ENCODE measurements at regions not wholly inside any gene's neighbourhood (a gene's known extent, or its start where the extent isn't known, plus 50 kb on each side); places are given as distances from the start of the nearest gene placed in this dataset.

DNA sequence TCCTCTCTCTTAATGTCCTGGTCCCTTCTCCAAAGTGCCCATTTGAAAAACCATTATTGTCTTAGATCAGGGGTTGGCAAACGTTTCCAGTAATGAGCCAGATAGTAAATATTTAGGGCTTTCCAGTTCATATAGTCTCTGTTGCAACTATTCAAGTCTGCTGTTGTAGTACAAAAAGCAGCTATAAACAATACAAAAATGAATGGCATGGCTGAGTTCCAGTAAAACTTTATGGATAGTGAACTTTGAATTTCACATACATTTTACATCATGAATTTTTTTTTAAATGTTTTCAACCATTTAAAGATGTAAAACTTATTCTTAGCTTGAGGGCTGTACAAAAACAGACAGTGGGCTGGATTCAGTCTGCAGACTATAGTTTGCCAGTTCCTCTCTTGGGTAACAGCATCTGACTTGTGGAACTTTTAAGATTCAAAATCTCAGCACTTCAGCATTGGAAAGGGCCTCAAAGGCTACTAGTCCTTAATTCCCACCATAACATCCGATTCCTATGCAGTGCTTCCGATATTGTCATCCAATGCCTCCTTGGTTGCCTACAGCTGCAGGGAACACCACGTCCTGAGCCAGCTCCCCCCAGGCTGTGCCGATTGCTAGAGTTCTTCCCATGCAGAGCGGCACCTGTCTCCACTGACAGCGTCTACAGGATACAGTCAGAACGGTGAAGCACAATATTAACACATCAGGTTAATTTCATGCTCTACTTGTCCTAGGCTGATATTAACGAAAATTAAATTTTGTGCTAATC lies 65.6 kb upstream of the E2F8 start:
- Histone ChIP-seq H3K18ac (ENCODE audit: low read length) (no peak overlapping the region), H3K9me3 (replicated peaks in 1 of 2; ENCODE audit: control insufficient read depth in 2 of 2, insufficient read depth in 1 of 2, low read depth in 1 of 2, low read length in 2 of 2) (no peaks in the 10 kb centered on the region), H2BK12ac (ENCODE audit: low read length) (no peak overlapping the region), H3K4me3 (ENCODE audit: low read length in 2 of 2) (no peak overlapping the region), H2AFZ (ENCODE audit: low read length) (no peak overlapping the region), H4K91ac (ENCODE audit: low read depth, low read length, poor library complexity) (no peak overlapping the region), H3K27me3 (ENCODE audit: control insufficient read depth in 3 of 3, insufficient read depth in 3 of 3, low read depth in 1 of 3, low read length in 3 of 3) (peaks cover 0 to 73% (median 10%) of the 10 kb centered on the region in 3 experiments), H3K23ac (ENCODE audit: low read depth, low read length, poor library complexity) (no peak overlapping the region), H2BK5ac (ENCODE audit: low read length) (no peak overlapping the region), H3K9ac (ENCODE audit: low read depth, low read length, poor library complexity) (no peak overlapping the region), H2AK5ac (ENCODE audit: low read depth, low read length) (no peak overlapping the region), H3K4me2 (ENCODE audit: insufficient read depth, low read length, poor library complexity, severe bottlenecking) (no peak overlapping the region), H3K36me3 (replicated peaks in 1 of 2; ENCODE audit: control insufficient read depth in 2 of 2, insufficient read depth in 2 of 2, low read length in 2 of 2) (no peaks in the 10 kb centered on the region), H3K27ac (replicated peaks; ENCODE audit: low read length) (no peak overlapping the region), H3K4ac (ENCODE audit: low read length) (no peak overlapping the region), H4K8ac (ENCODE audit: low read depth, low read length) (no peak overlapping the region), H2BK15ac (ENCODE audit: low read length) (no peak overlapping the region), H3K4me1 (ENCODE audit: control insufficient read depth in 2 of 2, insufficient read depth in 1 of 2, low read depth in 1 of 2, low read length in 2 of 2) (no peaks in the 10 kb centered on the region), H3K14ac (ENCODE audit: low read length) (no peak overlapping the region), H2BK120ac (ENCODE audit: low read depth, low read length) (no peak overlapping the region), H3K79me1 (ENCODE audit: low read depth, low read length) (no peaks in the 10 kb centered on the region)
- WGBS, 2 donors (ENCODE audit: extremely low coverage in 2 of 2, insufficient read length in 2 of 2, insufficient replicate concordance in 1 of 2): no CpG with 5 or more reads among the region's 9 CpGs
- DNase-seq (ENCODE audit: low spot score): no peak

DNA sequence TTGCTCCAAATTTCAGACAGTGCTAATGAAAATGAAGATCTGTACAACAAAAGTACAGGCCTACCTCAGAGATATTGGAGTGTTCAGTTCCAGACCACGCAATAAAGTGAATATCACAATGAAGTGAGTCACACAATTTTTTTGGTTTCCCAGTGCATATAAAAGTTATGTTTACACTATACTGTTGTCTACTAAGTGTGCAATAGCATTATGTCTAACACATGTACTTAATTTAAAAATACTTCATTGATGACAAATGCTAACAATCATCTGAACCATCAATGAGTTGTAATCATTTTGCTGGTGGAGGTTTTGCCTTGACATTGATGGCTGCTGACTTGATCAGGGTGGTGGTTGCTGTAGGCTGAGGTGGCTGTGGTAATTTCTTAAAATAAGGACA lies 60.6 kb upstream of the E2F8 start:
- no peak for DNase-seq (ENCODE audit: low spot score)

DNA sequence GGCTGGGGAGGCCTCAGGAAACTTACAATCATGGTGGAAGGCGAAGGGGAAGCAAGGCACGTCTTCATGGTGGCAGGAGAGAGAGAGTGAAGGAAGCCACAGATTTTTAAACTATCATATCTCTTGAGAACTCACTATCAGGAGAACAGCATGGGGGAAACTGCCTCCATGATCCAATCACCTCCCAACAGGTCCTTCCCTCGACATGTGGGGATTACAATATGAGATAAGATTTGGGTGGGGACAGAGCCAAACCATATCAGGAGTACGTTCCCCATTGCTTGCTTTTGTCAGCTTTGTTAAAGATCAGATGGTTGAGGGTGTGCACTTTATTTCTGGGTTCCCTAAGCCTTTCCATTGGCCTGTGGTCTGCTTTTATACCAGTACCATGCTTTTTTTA lies 53.7 kb upstream of the E2F8 start:
- Histone ChIP-seq H3K4me3 (ENCODE audit: low read length in 2 of 2) (no peak overlapping the region), H3K27ac (replicated peaks; ENCODE audit: low read length) (no peak overlapping the region), H3K4me1 (ENCODE audit: control insufficient read depth in 2 of 2, insufficient read depth in 1 of 2, low read depth in 1 of 2, low read length in 2 of 2) (peaks cover 5 to 7% of the 10 kb centered on the region in 2 donors), H3K14ac (ENCODE audit: low read length) (no peak overlapping the region), H2BK15ac (ENCODE audit: low read length) (no peak overlapping the region), H2AFZ (ENCODE audit: low read length) (no peak overlapping the region), H2BK5ac (ENCODE audit: low read length) (no peak overlapping the region), H3K79me1 (ENCODE audit: low read depth, low read length) (no peaks in the 10 kb centered on the region), H3K36me3 (replicated peaks in 1 of 2; ENCODE audit: control insufficient read depth in 2 of 2, insufficient read depth in 2 of 2, low read length in 2 of 2) (no peaks in the 10 kb centered on the region), H3K27me3 (ENCODE audit: control insufficient read depth in 3 of 3, insufficient read depth in 3 of 3, low read depth in 1 of 3, low read length in 3 of 3) (peaks cover 0 to 79% (median 35%) of the 10 kb centered on the region in 3 experiments), H3K4ac (ENCODE audit: low read length) (no peak overlapping the region), H3K9me3 (replicated peaks in 1 of 2; ENCODE audit: control insufficient read depth in 2 of 2, insufficient read depth in 1 of 2, low read depth in 1 of 2, low read length in 2 of 2) (no peaks in the 10 kb centered on the region), H2BK120ac (ENCODE audit: low read depth, low read length) (no peak overlapping the region), H3K9ac (ENCODE audit: low read depth, low read length, poor library complexity) (no peak overlapping the region), H4K91ac (ENCODE audit: low read depth, low read length, poor library complexity) (no peak overlapping the region), H3K23ac (ENCODE audit: low read depth, low read length, poor library complexity) (no peak overlapping the region), H2BK12ac (ENCODE audit: low read length) (no peak overlapping the region), H3K18ac (ENCODE audit: low read length) (no peak overlapping the region), H3K4me2 (ENCODE audit: insufficient read depth, low read length, poor library complexity, severe bottlenecking) (no peak overlapping the region), H2AK5ac (ENCODE audit: low read depth, low read length) (no peak overlapping the region), H4K8ac (ENCODE audit: low read depth, low read length) (no peak overlapping the region)
- WGBS, 2 donors (ENCODE audit: extremely low coverage in 2 of 2, insufficient read length in 2 of 2, insufficient replicate concordance in 1 of 2): no CpG with 5 or more reads among the region's 4 CpGs
- no peak for DNase-seq (ENCODE audit: low spot score)

More for the DNA sequence above, 60.6 kb upstream of the E2F8 start:
- no peak overlapping the region for H2BK15ac ChIP-seq (ENCODE audit: low read length)
- no peak overlapping the region for H2BK5ac ChIP-seq (ENCODE audit: low read length)
- H2AFZ ChIP-seq (ENCODE audit: low read length): no peak overlapping the region
- no peak overlapping the region for H2BK120ac ChIP-seq (ENCODE audit: low read depth, low read length)
- H3K4me1 ChIP-seq (ENCODE audit: control insufficient read depth in 2 of 2, insufficient read depth in 1 of 2, low read depth in 1 of 2, low read length in 2 of 2): peaks cover 5 to 7% of the 10 kb centered on the region in 2 donors
- H3K79me1 ChIP-seq (ENCODE audit: low read depth, low read length): no peaks in the 10 kb centered on the region
- no peak overlapping the region for H2BK12ac ChIP-seq (ENCODE audit: low read length)
- no peak overlapping the region for H3K4me3 ChIP-seq (ENCODE audit: low read length in 2 of 2)
- H4K8ac ChIP-seq (ENCODE audit: low read depth, low read length): no peak overlapping the region
- no peak overlapping the region for H3K18ac ChIP-seq (ENCODE audit: low read length)
- no peak overlapping the region for H3K4me2 ChIP-seq (ENCODE audit: insufficient read depth, low read length, poor library complexity, severe bottlenecking)
- H3K9me3 ChIP-seq (replicated peaks in 1 of 2; ENCODE audit: control insufficient read depth in 2 of 2, insufficient read depth in 1 of 2, low read depth in 1 of 2, low read length in 2 of 2): no peaks in the 10 kb centered on the region
- peaks cover 0 to 75% (median 25%) of the 10 kb centered on the region in 3 experiments for H3K27me3 ChIP-seq (ENCODE audit: control insufficient read depth in 3 of 3, insufficient read depth in 3 of 3, low read depth in 1 of 3, low read length in 3 of 3)
- H4K91ac ChIP-seq (ENCODE audit: low read depth, low read length, poor library complexity): no peak overlapping the region
- H3K23ac ChIP-seq (ENCODE audit: low read depth, low read length, poor library complexity): no peak overlapping the region
- no peak overlapping the region for H2AK5ac ChIP-seq (ENCODE audit: low read depth, low read length)
- H3K36me3 ChIP-seq (replicated peaks in 1 of 2; ENCODE audit: control insufficient read depth in 2 of 2, insufficient read depth in 2 of 2, low read length in 2 of 2): no peaks in the 10 kb centered on the region
- no peak overlapping the region for H3K27ac ChIP-seq (replicated peaks; ENCODE audit: low read length)
- no peak overlapping the region for H3K9ac ChIP-seq (ENCODE audit: low read depth, low read length, poor library complexity)
- WGBS, 2 donors (ENCODE audit: extremely low coverage in 2 of 2, insufficient read length in 2 of 2, insufficient replicate concordance in 1 of 2): no CpG with 5 or more reads among the region's 1 CpG
- no peak overlapping the region for H3K4ac ChIP-seq (ENCODE audit: low read length)
- no peak overlapping the region for H3K14ac ChIP-seq (ENCODE audit: low read length)

DNA sequence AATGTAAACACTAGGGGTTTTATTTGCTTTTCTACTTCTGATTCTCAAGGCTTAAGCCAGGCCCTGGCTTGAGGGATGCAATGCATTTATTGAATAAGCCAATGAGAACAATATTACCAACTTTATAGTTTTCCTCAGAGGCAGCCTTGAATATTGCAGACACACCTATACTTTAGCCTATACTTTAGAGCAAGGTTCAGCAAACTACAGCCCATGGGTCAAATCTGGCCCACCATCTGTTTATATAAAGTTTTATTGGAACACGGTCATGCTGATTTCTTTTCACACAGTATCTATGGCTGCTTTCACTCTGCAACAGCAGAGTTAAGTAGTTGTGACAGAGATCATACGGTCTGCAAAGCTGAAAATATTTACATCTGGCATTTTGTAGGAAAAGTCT lies 50.3 kb upstream of the E2F8 start:
- H3K14ac ChIP-seq (ENCODE audit: low read length): no peak overlapping the region
- no peak overlapping the region for H2BK12ac ChIP-seq (ENCODE audit: low read length)
- H3K4me3 ChIP-seq (ENCODE audit: low read length in 2 of 2): no peak overlapping the region
- H3K9me3 ChIP-seq (replicated peaks in 1 of 2; ENCODE audit: control insufficient read depth in 2 of 2, insufficient read depth in 1 of 2, low read depth in 1 of 2, low read length in 2 of 2): no peaks in the 10 kb centered on the region
- H3K23ac ChIP-seq (ENCODE audit: low read depth, low read length, poor library complexity): no peak overlapping the region
- DNase-seq (ENCODE audit: low spot score): no peak
- peaks cover 0 to 74% (median 24%) of the 10 kb centered on the region in 3 experiments for H3K27me3 ChIP-seq (ENCODE audit: control insufficient read depth in 3 of 3, insufficient read depth in 3 of 3, low read depth in 1 of 3, low read length in 3 of 3)
- no peak overlapping the region for H4K91ac ChIP-seq (ENCODE audit: low read depth, low read length, poor library complexity)
- no peak overlapping the region for H3K9ac ChIP-seq (ENCODE audit: low read depth, low read length, poor library complexity)
- no peaks in the 10 kb centered on the region for H3K4me1 ChIP-seq (ENCODE audit: control insufficient read depth in 2 of 2, insufficient read depth in 1 of 2, low read depth in 1 of 2, low read length in 2 of 2)
- no peak overlapping the region for H4K8ac ChIP-seq (ENCODE audit: low read depth, low read length)
- no peak overlapping the region for H3K4me2 ChIP-seq (ENCODE audit: insufficient read depth, low read length, poor library complexity, severe bottlenecking)
- no peak overlapping the region for H2BK5ac ChIP-seq (ENCODE audit: low read length)
- no peak overlapping the region for H2AFZ ChIP-seq (ENCODE audit: low read length)
- H3K4ac ChIP-seq (ENCODE audit: low read length): no peak overlapping the region
- H2BK120ac ChIP-seq (ENCODE audit: low read depth, low read length): no peak overlapping the region
- no peaks in the 10 kb centered on the region for H3K36me3 ChIP-seq (replicated peaks in 1 of 2; ENCODE audit: control insufficient read depth in 2 of 2, insufficient read depth in 2 of 2, low read length in 2 of 2)
- no peak overlapping the region for H2AK5ac ChIP-seq (ENCODE audit: low read depth, low read length)
- no peak overlapping the region for H2BK15ac ChIP-seq (ENCODE audit: low read length)
- WGBS, 2 donors (ENCODE audit: extremely low coverage in 2 of 2, insufficient read length in 2 of 2, insufficient replicate concordance in 1 of 2): no CpG with 5 or more reads among the region's 2 CpGs
- H3K27ac ChIP-seq (replicated peaks; ENCODE audit: low read length): no peak overlapping the region
- no peak overlapping the region for H3K18ac ChIP-seq (ENCODE audit: low read length)
- no peaks in the 10 kb centered on the region for H3K79me1 ChIP-seq (ENCODE audit: low read depth, low read length)

Measured in neuronal stem cell (in vitro differentiated cells).